Panc1 (cell line): ENCODE measurements at regions not wholly inside any gene's neighbourhood (a gene's known extent, or its start where the extent isn't known, plus 50 kb on each side); places are given as distances from the start of the nearest gene placed in this dataset.

Experiments
- POLR2AphosphoS5 ChIP-seq: IDR thresholded peaks from 2 replicates; pipeline ENCODE4 v1.6.1; 2012; ENCODE audit warnings: mild to moderate bottlenecking, low read depth, low read length, moderate library complexity
- SIN3A ChIP-seq: IDR thresholded peaks from 2 replicates; pipeline ENCODE4 v1.6.1; 2012; ENCODE audit warnings: low read depth, mild to moderate bottlenecking, low read length, moderate library complexity, borderline replicate concordance; ENCODE audit not compliant: insufficient read depth
- TCF7L2 ChIP-seq: IDR thresholded peaks from 2 replicates; pipeline ENCODE4 v1.6.1; 2011; ENCODE audit warnings: mild to moderate bottlenecking, low read depth, low read length, inconsistent platforms
- TF ChIP-seq, protein P1 (sequence below): fragments of 450-650 bp; IDR thresholded peaks from 2 replicates; pipeline ENCODE4 v1.5.1; 2017; ENCODE audit warnings: mild to moderate bottlenecking
- TF ChIP-seq, protein P2 (sequence below), 2 experiments: IDR thresholded peaks; 2 replicates each; pipeline ENCODE4 v1.6.1; 2011 to 2012; ENCODE audit warnings: low read depth in 2 of 2, control low read depth in 1 of 2, low read length in 1 of 2, mild to moderate bottlenecking in 1 of 2, moderate library complexity in 1 of 2; ENCODE audit not compliant: insufficient read depth in 1 of 2

DNA sequence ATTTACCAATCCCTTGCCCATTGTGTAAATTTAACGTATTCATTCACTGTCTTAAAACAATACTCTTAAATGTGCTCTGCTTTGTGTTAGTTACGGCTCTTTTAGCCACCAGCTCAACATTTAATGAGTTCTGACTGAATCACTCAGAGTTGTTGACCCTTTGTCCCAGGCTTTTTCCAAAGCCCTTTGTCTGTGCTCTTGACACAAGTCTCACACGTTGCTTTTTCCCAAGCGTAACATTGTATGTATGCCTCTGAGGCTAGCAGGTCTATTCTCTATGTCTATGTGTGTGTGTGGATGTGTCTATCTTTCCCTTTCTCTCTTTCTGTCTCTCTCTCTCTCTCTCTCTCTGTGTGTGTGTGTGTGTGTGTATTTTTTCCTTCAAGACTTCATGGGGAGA is 435.4 kb upstream of the GOLIM4 start:
- TF ChIP-seq, protein P1, sequence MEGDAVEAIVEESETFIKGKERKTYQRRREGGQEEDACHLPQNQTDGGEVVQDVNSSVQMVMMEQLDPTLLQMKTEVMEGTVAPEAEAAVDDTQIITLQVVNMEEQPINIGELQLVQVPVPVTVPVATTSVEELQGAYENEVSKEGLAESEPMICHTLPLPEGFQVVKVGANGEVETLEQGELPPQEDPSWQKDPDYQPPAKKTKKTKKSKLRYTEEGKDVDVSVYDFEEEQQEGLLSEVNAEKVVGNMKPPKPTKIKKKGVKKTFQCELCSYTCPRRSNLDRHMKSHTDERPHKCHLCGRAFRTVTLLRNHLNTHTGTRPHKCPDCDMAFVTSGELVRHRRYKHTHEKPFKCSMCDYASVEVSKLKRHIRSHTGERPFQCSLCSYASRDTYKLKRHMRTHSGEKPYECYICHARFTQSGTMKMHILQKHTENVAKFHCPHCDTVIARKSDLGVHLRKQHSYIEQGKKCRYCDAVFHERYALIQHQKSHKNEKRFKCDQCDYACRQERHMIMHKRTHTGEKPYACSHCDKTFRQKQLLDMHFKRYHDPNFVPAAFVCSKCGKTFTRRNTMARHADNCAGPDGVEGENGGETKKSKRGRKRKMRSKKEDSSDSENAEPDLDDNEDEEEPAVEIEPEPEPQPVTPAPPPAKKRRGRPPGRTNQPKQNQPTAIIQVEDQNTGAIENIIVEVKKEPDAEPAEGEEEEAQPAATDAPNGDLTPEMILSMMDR, result no peak
- no peak for TF ChIP-seq SIN3A
- TF ChIP-seq, protein P2, sequence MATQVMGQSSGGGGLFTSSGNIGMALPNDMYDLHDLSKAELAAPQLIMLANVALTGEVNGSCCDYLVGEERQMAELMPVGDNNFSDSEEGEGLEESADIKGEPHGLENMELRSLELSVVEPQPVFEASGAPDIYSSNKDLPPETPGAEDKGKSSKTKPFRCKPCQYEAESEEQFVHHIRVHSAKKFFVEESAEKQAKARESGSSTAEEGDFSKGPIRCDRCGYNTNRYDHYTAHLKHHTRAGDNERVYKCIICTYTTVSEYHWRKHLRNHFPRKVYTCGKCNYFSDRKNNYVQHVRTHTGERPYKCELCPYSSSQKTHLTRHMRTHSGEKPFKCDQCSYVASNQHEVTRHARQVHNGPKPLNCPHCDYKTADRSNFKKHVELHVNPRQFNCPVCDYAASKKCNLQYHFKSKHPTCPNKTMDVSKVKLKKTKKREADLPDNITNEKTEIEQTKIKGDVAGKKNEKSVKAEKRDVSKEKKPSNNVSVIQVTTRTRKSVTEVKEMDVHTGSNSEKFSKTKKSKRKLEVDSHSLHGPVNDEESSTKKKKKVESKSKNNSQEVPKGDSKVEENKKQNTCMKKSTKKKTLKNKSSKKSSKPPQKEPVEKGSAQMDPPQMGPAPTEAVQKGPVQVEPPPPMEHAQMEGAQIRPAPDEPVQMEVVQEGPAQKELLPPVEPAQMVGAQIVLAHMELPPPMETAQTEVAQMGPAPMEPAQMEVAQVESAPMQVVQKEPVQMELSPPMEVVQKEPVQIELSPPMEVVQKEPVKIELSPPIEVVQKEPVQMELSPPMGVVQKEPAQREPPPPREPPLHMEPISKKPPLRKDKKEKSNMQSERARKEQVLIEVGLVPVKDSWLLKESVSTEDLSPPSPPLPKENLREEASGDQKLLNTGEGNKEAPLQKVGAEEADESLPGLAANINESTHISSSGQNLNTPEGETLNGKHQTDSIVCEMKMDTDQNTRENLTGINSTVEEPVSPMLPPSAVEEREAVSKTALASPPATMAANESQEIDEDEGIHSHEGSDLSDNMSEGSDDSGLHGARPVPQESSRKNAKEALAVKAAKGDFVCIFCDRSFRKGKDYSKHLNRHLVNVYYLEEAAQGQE (IDR thresholded peaks at IDR 0.05; ENCODE audit: insufficient read depth in 1 of 2, low read depth in 2 of 2, low read length in 1 of 2), result no peak
- no peak for TF ChIP-seq POLR2AphosphoS5
- no peak for TF ChIP-seq TCF7L2
